GM21528 (cell line): ENCODE measurements at regions not wholly inside any gene's neighbourhood (a gene's known extent, or its start where the extent isn't known, plus 50 kb on each side); places are given as distances from the start of the nearest gene placed in this dataset.
A peak's percentile ranks its signal among the peaks of the same experiment; 100 is the strongest.
"Not testable (repeated sequence)": the region's sequence is repeated elsewhere in the genome, so short reads cannot be mapped to it uniquely, and the experiment has no call there.

Experiments used
- ATAC-seq: cut with Tn5 transposase; IDR thresholded peaks from one replicate; pipeline ENCODE4 v1.9.1; 2021; ENCODE audit warnings: mild to moderate bottlenecking, moderate library complexity; ENCODE audit not compliant: unreplicated experiment, low FRiP score

GRCh38 chr6:112457886-112458285 is 110.8 kb downstream of the RFPL4B start:
- no peak for ATAC-seq

DNA sequence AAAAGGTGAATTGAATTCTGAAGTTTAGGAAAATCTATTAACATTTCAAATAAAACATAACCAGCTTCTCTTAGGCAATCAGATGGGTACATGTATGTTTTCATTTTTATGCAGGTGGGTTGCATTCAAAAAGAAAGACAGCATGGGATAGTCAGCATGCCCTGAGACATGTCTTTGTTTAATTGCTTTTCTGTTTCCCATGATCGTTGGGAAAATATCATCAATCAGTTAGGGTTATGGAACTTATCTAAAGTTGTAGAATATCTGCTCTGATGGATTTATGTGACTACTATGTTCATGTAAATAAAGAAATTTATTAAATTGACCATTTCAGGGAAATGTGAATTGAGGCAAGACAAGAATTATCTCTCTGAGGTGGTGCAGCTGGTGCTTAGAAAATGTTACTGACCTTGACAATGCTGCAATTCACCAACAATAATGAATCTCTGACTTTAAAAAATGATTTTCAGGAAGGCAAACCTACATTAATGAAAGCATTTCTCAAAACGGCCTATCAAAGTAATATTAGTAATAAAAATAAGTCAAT is 112.7 kb downstream of the RFPL4B start:
- no peak for ATAC-seq

- ATAC-seq, result no peak
Observed at GRCh38 chr6:112464901-112465665, 118.0 kb downstream of the RFPL4B start.

- peak; percentile 95 for ATAC-seq
Observed at GRCh38 chr6:112466373-112467151, 119.4 kb downstream of the RFPL4B start.

- no peak for ATAC-seq
Observed at GRCh38 chr6:112468359-112468758, 121.2 kb downstream of the RFPL4B start.

DNA sequence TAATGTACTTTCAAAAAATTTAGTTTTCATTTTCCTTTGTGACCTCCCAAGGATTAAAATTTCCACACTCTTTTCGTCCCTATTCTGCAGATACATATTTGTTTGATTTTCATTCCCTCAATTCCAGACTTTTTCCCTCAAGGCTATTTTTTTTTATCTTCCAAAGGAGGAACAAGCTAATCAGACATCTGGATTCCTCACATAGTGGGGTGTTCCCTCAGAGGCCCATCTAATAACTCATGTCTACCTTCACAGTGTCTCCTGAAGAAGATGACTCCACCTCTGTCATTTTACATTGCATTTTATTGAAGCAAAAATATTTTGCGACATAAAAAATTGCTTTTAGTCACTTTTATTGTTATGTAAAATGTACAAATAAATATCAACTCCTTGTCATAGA is 122.2 kb downstream of the RFPL4B start:
- ATAC-seq, result no peak

DNA sequence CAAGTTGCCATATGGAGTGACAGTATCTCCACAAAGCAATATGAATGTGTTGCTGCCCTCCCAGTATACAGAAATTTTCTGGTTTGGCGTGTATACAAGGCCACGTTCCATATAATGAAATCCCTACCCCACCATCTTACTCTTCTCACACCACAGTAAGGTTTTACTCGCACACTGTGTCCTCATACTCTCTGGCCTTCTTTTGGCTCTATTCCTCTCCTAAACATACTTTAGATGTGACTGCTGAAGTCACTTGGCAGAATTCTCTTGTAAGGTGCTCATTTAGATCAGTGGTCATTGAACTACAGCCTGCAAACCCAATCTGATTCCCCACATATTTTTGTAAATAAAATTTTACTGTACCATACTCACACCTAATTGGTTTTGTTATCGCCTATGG is 123.2 kb downstream of the RFPL4B start:
- no peak for ATAC-seq

GRCh38 chr6:112470950-112471349 is 123.8 kb downstream of the RFPL4B start:
- ATAC-seq, result no peak

DNA sequence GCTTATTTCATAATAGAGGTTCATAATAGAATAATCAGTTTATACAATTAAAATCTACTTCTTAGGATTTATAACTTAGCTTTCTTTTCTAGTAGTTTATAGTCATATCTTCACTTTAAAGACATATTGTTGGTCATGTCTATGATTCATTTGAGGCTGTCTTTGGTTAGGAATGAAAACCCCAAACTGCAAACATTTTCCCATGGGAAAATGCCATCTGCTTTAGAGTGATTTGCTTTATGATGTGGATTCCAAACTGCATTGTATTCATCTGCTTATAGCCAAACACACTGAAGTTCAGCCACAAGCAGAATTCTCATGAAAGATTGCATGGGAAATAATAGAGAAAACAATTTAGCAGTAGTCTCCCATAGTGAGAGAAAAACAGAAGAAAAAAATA is 128.0 kb downstream of the RFPL4B start:
- ATAC-seq, result no peak

- no peak for ATAC-seq
Observed at GRCh38 chr6:112477125-112477524, 130.0 kb downstream of the RFPL4B start.

- ATAC-seq, result no peak
Observed at GRCh38 chr6:112478036-112478435, 130.9 kb downstream of the RFPL4B start.

GRCh38 chr6:112479975-112480374 is 132.8 kb downstream of the RFPL4B start:
- ATAC-seq, result not testable (repeated sequence)

- ATAC-seq, result no peak
Observed at GRCh38 chr6:112480553-112480952, 133.4 kb downstream of the RFPL4B start.

- ATAC-seq, result no peak
Observed at GRCh38 chr6:112481211-112481610, 134.1 kb downstream of the RFPL4B start.

GRCh38 chr6:112482373-112482772 is 135.2 kb downstream of the RFPL4B start:
- no peak for ATAC-seq

GRCh38 chr6:112485120-112485826 is 138.1 kb downstream of the RFPL4B start:
- ATAC-seq, result no peak

- no peak for ATAC-seq
Observed at GRCh38 chr6:112485827-112486212, 138.7 kb downstream of the RFPL4B start.

GRCh38 chr6:112486454-112486853 is 139.3 kb downstream of the RFPL4B start:
- ATAC-seq, result no peak

GRCh38 chr6:112488238-112488637 is 141.1 kb downstream of the RFPL4B start:
- no peak for ATAC-seq

GRCh38 chr6:112501705-112502104 is 154.6 kb downstream of the RFPL4B start:
- no peak for ATAC-seq
